Stimulated activated CD4-positive, alpha-beta T cell treated with anti-CD3 and anti-CD28 coated beads, TNF-alpha, amount 100 ng/mL, for 48 hours (primary cell): ENCODE measurements at regions not wholly inside any gene's neighbourhood (a gene's known extent, or its start where the extent isn't known, plus 50 kb on each side); places are given as distances from the start of the nearest gene placed in this dataset.
"Not testable (repeated sequence)": the region's sequence is repeated elsewhere in the genome, so short reads cannot be mapped to it uniquely, and the experiment has no call there.

ENCODE experiments used
- DNase-seq, 3 donors: peaks; one replicate each; pipeline ENCODE4 v3.0.0-alpha.2; 2020; ENCODE audit warnings: low read depth in 3 of 3

DNA sequence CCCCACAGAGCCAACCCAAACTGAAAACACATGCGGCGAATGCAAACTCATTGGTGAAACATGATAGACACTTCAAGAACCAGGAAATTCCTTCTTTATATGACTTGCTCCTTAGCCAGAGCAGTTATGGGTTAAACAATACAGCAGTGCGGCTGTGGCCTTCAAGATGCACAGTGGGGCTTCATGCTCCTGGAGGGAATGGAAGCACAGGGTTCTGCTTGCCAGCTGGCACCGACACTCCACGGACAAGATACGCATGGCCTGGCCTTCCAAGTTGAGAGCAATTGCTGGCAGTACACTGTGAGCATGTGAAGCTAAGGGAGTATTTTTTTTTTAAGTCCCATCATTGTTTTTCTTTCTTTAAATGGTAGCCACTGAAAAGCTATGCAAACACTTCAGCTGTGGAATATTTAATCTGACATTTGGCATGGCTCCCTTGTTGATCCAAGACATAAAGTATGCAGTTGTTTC lies 451.6 kb upstream of the CD180 start:
- no peak for DNase-seq

DNA sequence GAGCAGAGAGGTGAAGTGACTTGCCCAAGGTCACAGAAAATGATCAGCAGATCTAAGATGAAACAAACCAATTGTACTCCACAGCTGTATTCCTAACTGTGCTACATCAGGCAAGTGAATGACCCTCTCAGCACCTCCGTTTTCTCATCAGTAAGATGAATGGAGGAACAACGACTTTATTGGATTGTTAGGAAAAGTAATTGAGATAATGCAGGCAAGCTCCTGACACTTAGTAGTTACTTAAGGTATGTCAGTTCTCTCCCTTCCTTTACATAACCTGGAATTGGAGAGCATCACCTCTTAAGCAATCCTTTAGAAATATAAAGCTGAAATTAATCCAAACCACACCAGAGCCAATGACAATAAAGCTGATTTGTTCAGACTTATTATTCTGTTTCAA lies 451.2 kb upstream of the CD180 start:
- DNase-seq: no peak

DNA sequence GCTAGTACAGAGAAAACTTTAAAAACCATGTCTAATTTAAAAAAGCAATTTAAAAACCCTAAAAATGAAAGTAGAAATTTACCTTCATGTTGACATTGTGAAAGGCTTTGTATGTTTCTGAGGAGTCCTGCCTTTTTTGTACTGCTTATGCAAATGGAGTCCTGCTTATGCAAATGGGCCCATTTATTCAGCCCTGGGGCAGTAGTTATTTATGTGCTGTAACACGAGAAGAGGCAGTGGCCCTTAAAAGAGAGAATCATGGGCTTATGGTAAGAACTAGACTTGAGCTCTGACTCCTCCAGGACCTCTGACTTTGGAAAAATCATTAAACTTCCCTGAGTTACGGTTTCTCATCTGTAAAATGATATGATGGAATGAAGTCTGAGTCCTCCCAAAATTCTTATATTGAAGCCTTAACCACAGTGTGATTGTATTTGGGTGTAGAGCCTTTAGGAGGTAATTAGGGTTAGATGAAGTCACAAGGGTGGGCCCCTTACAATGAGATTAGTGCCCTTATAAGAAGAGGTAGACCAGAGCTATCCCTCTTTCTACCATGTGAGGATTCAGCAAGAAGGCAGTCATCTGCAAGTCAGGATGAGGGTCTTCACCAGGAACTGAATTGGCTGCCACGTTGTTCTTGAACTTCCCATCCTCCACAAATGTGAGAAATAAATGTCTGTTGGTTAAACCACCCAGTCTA lies 447.8 kb upstream of the CD180 start:
- no peak for DNase-seq

DNA sequence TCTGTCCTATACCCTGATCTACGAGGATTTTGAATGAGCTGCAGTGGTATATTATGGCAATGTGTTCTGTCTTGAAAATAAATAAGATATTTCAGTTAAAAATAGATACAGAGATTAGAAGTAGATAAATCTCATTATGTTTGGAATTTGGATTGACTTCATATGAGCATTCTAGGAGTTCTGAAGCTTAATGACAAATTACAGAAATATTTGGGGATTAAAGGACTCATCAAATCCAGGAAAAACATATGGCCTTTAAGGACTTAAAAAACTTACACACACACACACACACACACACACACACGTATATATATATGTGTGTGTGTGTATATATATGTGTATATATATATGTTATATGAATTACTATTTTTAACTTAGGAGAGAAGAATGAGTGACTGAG lies 446.9 kb upstream of the CD180 start:
- no peak for DNase-seq

DNA sequence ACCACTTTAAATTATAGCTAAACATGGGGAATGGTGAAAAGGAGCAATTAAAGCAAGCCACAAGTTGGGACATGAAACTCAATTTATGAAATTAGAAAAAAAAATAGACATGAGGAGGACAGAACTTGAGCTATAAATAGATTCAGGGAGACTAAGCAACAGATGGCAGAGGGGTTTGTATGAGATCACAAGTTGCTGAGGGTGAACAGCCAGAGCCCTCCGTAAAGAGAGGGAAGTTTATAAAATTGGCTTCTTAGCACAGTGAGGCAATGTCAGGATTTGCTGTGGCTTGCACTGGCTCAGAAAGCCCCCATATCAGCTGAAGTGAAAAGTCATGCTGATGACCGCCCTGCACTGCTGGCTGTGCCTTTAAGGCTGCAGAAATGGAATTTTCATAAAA lies 443.4 kb upstream of the CD180 start:
- no peak for DNase-seq

DNA sequence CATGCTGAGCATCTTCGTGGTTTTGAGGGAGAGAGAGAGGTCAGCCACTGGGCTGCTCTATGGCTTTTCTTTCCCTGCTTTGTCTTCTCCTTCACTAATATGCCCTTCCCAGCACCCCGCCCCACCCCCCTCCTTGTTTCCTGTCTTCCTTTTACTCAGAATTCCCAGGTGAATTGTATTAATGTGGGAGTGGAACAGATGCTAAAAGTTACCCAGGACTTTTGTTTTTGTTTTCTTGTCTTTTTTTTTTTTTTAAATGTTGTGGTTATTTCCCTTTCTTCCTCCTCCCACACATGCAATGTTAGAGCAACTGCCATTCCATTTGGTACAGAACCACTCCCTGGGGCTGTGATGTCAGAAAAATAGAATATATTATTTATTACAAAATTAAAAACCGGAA lies 442.7 kb upstream of the CD180 start:
- DNase-seq: no peak

DNA sequence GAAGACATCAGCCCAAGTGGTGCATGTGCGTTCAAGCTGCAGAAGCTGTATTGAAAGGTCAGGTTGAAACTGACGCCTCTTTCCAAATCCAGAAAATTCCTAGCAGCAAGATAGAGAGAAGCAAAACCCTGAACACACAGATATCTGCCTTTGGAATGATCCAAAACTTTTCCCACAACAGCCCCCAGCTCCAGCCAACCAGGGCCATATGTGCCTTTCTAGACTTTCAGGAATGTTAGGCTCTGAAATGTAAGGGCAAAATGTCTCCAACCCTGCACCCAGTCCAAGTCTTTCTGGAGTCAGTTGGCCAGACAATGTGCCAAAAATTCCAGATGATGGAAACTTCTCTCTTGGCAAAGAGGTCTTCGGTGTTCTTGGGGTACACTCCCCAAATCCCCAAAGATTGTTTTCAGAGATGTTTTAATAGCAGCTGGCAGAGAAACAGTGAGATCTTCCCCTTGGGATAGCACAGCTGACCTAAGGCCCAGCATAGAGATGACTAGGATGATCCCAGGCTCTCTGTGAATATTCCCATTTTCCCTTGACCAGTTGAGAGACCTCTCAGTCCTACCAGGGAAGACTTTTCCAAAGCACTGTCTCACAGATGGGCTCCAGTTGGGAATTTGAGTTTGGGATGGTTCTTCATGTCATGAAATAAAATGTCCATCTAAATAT lies 440.4 kb upstream of the CD180 start:
- no peak for DNase-seq

DNA sequence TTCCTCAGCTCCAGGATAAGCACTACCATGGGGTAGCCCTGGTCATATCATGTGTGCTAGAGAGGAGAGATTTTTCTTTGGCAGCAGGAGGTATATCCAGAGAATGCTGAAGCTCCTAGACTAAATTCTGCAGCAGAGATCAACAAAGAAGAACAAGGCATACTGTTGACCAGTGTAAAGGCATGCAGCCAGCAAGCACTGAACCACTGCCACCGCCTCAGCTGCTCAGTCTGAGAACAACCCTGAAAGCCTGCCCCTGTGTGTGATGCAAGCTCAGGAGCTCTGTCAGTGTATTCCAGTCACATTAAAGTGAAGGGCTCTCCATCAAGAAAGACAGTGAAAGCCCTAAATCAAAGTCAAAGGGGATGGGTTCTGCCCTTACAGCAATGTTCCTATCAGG lies 439.5 kb upstream of the CD180 start:
- DNase-seq: no peak

DNA sequence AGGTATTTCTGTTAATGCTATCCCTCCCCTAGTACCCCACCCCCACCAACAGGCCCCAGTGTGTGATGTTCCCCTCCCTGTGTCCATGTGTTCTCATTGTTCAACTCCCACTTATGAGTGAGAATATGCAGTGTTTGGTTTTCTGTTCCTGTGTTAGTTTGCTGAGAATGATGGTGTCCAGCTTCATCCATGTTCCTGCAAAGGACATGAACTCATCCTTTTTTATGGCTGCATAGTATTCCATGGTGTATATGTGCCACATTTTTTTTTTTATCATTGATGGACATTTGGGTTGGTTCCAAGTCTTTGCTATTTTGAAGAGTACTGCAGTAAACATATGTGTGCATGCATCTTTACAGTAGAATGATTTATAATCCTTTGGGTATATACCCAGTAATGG lies 430.5 kb upstream of the CD180 start:
- not testable (repeated sequence) for DNase-seq

DNA sequence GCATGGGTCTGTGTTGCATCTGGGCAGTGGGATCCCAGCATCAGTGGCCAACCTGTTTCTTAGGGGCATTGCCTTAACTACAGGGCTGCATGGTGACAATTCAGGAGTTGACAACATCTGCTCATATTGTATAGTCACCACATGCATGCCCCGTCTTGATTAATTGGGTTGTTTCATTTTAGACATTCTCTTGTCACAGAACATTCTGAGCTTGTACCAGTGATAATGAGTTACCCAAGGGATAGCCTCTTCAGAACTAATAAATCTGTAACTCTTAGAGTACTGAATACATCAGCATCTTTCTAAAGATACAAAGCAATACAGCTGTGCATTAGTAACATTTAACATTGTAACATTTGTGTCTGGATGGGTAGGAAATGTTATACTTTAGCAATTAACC lies 426.5 kb upstream of the CD180 start:
- DNase-seq: no peak

DNA sequence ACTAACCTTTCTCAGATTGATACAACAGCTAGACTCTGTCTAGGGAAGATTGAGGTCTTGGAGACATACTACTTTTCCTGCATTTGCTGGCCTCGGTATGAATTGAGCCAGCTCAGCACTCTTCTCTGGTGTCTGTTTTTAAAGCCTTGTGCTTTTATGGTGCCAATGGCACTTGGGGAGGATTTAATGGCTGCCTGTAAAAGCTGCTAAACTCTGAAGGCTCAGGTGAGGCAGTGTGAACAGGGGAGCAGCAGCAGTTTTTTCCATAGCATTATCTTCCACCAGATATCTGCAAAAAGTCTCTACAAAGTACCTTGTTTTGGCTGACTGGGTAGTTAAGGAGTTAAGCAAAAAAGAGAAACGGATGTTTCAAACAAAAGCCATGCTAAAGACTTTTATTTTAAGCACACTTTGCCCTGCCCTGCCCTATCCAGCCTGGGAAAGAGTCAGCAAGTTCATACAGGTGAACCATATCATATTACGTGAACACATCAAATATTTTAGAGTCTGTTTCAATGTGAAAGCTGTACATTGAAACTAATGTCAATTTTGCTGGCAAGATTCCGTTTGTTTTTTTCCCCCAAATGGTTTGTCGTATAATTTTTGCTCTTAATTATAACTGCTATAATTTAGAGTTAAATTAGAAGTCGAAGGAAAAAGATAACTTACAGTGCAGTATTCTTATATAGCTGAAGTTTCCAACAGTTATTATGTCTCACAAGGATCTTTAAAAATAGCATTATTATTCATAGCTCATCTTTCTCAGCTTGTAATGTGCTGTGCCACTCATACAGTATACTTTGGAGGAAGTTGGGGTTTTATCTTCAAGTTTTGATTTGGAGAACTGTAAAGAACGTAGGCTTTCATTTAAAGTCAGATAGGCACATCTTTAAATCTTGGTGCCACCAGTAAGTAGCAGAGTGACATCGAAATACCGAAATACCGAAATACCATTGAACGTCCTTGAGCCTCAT lies 424.1 kb upstream of the CD180 start:
- DNase-seq: no peak

DNA sequence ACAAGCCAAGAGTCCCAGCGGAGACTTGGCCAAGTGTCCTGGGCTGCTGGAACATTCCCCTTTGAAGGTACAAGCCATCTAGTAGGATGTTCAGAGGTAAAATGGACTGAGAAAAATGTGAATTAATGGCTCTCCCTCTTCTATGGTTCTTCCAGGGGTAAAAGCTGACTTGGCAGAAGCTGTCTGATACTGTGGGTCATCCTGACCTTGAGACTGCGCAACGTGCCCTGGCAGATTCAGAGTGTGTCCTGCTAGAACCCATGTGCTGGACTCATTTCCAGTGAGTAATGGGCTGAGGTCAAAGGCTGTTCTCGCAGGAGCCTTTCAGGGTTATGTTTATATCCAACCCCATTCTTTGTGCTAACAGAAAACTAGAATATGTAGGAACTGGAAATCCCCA lies 423.0 kb upstream of the CD180 start:
- DNase-seq: no peak

DNA sequence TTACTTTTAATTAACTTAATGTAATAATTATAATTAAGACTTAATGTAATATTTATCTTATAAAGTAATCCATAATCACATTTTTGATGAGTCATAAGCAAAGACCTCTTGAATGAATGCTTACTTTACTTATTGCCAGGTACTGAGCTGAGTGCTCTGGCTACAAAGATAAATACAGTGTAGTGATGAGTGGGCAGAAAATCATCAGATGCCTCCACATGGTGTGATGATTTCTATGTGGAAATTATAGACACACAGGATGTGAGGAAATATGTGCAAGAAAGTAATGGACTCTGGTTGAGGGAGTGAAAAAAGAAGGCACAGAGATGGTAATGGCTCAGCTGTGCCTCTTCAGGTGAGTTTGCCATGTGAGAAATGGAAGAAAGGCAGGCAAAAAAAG lies 422.6 kb upstream of the CD180 start:
- DNase-seq: no peak

DNA sequence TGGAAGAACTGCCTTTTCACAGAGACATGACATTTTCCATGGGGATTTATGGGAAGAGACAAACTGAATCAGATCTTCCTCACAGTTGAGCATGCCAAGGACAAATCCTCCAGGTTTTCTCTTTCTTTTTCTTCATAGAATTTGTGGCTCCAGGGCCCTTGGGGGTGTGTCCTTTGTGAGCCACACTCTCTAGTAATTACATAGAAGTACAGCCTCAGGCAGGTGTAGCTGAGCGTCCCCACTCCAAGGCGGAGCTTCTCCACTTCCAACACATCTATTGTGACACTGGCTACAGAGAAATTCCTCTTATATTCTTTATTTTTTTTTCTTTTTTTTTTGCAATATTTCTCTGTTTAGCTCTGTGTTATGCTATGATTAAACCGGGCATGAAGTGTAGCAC lies 420.5 kb upstream of the CD180 start:
- no peak for DNase-seq

DNA sequence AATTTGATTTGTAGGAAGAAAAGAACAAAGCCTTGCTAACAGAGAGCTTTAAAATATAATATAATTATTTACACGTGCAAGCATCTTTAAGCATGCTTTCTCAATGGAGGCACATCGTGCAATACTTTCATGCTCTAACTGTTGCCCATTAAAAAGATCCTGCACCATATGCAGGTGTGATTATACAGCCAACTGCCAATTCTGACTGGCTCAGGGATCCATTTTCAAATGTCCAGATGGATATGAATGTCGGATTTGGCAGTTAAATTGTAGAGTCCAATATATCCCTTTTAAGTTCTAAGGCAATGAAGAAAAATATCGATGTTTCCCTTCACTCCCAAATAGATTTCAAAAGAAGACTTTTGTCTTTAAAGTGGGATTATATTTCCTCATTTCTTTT lies 416.4 kb upstream of the CD180 start:
- DNase-seq: no peak

DNA sequence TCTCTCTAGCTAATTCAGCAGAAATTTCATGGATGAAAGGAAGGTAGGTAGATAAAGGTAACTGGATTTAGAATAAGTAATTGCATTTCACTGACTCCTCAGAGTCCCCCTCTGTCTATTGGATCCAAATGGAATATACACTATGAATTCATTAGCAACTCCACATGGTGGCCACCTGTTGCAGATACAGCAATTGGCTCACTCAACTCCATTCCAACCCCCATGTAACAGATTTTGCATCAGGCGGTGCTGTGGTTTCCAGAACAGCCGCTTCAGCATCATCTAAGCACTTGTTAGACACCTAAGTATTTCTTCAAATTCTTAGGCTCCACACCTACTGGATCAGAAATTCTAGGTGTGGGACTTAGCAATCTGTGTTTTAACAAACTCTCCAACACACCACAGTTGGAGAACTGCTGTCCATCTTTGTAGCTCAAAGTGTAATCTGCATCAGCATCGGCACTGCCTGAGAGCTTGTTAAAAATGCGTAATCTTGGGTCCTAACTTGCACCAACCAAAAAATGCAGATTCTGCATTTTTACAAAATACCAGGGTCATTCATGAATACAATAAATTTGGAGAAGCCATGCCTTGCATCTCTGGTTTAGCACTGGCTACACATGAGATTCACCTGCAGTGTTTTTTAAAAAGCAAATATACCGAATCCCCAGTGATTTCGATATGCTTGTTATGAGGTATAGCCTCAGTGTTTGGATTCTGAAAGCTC lies 413.8 kb upstream of the CD180 start:
- no peak for DNase-seq

DNA sequence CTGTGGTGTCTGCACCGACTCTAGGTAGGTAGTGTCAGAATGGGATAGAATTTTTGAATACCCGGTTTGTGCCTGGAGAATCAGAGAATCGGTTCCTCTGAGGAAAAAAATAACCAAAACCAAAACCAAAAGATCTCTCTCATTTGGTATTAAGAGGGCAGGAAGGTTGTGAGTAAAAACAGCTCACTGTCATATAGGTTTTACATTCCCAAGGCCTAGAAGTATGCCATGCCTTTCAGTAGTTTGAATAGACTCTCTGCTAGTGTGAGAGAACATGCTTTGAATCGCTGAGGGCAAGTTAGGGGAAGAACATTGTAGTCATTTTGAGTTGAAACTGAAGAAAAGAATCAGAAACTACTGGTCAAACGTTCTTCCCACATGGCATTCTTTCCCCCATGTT lies 411.4 kb upstream of the CD180 start:
- no peak for DNase-seq

DNA sequence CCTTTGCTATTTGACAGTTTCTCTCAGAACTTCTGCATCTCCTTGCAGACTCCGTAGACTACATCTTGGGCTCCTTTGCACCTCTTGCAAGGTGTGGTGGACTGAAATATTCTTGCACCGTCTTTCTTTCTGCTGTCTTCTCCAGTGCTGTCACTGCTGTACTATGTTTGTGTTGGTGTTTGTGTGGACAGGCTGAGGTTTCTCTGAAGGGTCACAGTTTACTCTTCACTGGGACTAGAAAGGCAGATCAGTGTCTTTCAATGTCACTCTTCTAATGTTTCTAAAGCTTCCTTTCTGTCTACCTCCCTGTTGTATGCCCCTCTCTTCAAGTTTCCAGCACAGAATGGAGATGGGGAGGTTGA lies 410.0 kb upstream of the CD180 start:
- DNase-seq: no peak

DNA sequence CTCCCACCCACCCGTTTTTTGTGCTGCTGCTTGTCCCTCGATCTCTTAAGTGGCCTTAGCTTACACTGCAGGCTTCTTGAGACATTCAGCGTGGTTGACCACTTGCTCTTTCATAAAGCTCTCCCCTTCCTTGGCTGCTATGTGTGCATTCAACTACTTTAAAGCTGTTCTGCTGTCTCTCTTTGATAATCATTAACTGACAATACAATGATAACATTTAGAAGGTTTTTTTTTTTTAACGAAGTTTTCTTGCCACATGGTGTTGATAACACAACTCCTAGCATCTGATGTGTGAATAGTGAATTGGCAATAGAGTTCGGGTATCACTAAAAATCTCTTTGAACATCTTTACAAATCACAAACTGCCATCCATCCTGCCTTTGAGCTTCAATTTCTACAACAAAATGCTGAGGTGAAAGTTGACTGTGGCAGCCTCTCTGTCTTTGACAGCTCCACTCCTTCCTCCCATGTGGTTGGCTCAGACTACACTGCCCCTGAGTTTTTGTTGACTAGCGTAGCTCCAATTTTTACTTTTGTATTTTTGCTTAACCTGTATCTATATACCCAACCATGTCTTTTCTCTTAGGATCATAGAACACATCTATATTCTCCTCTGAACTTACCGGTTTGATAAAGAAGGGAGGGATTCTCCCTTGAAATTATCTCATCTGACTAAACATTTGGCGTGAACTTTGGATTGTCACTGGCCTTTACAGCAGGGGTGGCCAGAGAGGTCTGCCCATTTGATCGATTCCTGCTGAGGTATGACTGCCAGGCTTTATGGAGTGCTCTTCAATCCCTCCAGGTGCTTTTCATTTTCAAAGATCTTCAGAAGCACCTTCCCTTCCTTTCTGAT lies 409.4 kb upstream of the CD180 start:
- DNase-seq: no peak

DNA sequence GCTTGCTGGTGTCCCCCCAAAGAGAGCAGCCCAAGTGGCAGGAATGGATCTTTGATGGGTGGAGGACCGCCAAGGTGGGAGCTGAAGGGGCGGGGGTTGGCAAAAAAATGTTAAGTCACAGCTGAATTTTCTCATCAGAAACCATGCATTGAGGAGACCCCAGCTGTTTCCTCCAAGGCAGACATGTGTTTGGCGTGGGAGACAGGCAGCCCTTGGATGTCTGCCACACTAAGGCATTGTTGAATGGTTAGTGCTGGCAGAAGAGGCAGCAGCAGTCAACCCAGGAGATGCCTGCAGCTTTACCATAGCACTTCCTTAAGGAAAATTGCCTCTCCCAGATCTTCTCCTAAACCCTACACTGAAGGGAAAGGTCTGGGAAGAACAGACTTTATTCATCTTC lies 394.9 kb upstream of the CD180 start:
- no peak for DNase-seq

DNA sequence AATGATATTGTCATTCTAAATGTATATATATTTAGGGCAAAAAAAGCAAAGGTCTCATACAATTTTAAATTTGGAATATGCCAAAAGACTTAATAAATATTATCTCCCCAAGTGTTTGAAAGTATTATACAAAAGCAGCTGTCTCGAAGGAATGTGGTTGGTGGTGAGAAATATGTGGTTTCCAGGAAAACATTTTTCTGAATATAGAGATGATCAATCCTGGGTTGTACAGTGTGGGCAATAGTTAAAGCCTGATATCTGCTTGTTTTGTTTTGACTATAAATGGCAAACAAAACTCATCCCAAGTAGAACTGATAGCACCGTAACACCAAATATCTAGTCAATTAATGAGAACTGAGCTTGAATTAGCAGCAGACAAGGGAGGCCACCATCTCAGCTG lies 391.8 kb upstream of the CD180 start:
- no peak for DNase-seq
